ENCODE measurements at regions not wholly inside any gene's neighbourhood (a gene's known extent, or its start where the extent isn't known, plus 50 kb on each side); places are given as distances from the start of the nearest gene placed in this dataset.

GRCh38 chr15:70528816-70529215, 234.5 kb downstream of the UACA start:
- TF ChIP-seq POLR2A (IDR thresholded peaks at IDR 0.05), result no peak
- TF ChIP-seq, protein P1, sequence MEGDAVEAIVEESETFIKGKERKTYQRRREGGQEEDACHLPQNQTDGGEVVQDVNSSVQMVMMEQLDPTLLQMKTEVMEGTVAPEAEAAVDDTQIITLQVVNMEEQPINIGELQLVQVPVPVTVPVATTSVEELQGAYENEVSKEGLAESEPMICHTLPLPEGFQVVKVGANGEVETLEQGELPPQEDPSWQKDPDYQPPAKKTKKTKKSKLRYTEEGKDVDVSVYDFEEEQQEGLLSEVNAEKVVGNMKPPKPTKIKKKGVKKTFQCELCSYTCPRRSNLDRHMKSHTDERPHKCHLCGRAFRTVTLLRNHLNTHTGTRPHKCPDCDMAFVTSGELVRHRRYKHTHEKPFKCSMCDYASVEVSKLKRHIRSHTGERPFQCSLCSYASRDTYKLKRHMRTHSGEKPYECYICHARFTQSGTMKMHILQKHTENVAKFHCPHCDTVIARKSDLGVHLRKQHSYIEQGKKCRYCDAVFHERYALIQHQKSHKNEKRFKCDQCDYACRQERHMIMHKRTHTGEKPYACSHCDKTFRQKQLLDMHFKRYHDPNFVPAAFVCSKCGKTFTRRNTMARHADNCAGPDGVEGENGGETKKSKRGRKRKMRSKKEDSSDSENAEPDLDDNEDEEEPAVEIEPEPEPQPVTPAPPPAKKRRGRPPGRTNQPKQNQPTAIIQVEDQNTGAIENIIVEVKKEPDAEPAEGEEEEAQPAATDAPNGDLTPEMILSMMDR (IDR thresholded peaks at IDR 0.05), result no peak
- TF ChIP-seq EP300 (IDR thresholded peaks at IDR 0.05), result no peak
